ENCODE measurements at regions not wholly inside any gene's neighbourhood (a gene's known extent, or its start where the extent isn't known, plus 50 kb on each side); places are given as distances from the start of the nearest gene placed in this dataset.

GRCh38 chr10:27449571-27449970 is 54.5 kb upstream of the RAB18 start:
- DNase-seq (ENCODE audit: low read depth, low spot score) = no peak
- Histone ChIP-seq H3K79me2 (ENCODE audit: control insufficient read depth, insufficient read depth, low read length) (no peaks in the 10 kb centered on the region), H3K9ac (replicated peaks; ENCODE audit: extremely low read depth, insufficient read depth, low read length) (no peak overlapping the region), H4K20me1 (replicated peaks; ENCODE audit: control insufficient read depth, extremely low read depth, insufficient read depth, low read length) (no peaks in the 10 kb centered on the region), H3K4me3 (replicated peaks in 1 of 3; ENCODE audit: insufficient read depth in 1 of 3, low read depth in 1 of 3, low read length in 3 of 3) (no peak overlapping the region), H3K4me2 (ENCODE audit: insufficient read depth, low read length) (no peak overlapping the region), H3K27me3 (ENCODE audit: control insufficient read depth in 2 of 2, insufficient read depth in 2 of 2, low read length in 2 of 2) (no peaks in the 10 kb centered on the region), H3K9me3 (replicated peaks; ENCODE audit: control insufficient read depth, insufficient read depth, low read length) (no peaks in the 10 kb centered on the region), H3K4me1 (ENCODE audit: control insufficient read depth, extremely low read depth, insufficient read depth, low read length) (no peaks in the 10 kb centered on the region), H3K36me3 (ENCODE audit: control insufficient read depth in 2 of 2, extremely low read depth in 1 of 2, insufficient read depth in 2 of 2, low read length in 2 of 2) (no peaks in the 10 kb centered on the region), H3K27ac (ENCODE audit: insufficient read depth, low read depth, low read length) (no peak overlapping the region), H2AFZ (ENCODE audit: low read depth, low read length) (no peak overlapping the region), H3K9me1 (replicated peaks; ENCODE audit: control insufficient read depth, extremely low read depth, insufficient read depth, low read length) (no peaks in the 10 kb centered on the region)
- POLR2A ChIA-PET = no interaction called here
- BruUV-seq (replicated peaks) = no TSS peak
- CTCF ChIA-PET = interaction anchor here (1.1 kb wide), 1 partner anchor 15 kb away, joined by 3 read pairs; no protein-coding TSS in a partner anchor
- intact Hi-C loops (cut with micrococcal nuclease) = no loop called here
- FAIRE-seq = no peak
- dilution Hi-C loops (cut with MboI; ENCODE audit: extremely low pct_ligation_motif_present, low sequenced_read_pairs) = no loop called here
- no peak for TF ChIP-seq FOS (IDR thresholded peaks at IDR 0.05; ENCODE audit: borderline replicate concordance, insufficient read depth, low read length)
- no peak for TF ChIP-seq POLR2AphosphoS5 (IDR thresholded peaks at IDR 0.05; ENCODE audit: insufficient read depth, low read depth, low read length)
- no peak for TF ChIP-seq POLR2A (IDR thresholded peaks at IDR 0.05; ENCODE audit: low read depth, low read length)
- TF ChIP-seq JUN (IDR thresholded peaks at IDR 0.05; ENCODE audit: borderline replicate concordance, insufficient read depth, insufficient read length, low read depth) = no peak
- TF ChIP-seq GATA2 (IDR thresholded peaks at IDR 0.05; ENCODE audit: insufficient read depth, insufficient read length, low read depth, low read length) = no peak
- TF ChIP-seq MYC (IDR thresholded peaks at IDR 0.05; ENCODE audit: low read depth, low read length) = no peak
- no peak for TF ChIP-seq MAX (IDR thresholded peaks at IDR 0.05; ENCODE audit: insufficient read depth, insufficient read length)
- no peak for TF ChIP-seq CTCF (IDR thresholded peaks at IDR 0.05; ENCODE audit: extremely low read depth in 1 of 2, insufficient read depth in 1 of 2, low read depth in 1 of 2, low read length in 2 of 2)
- no peak for TF ChIP-seq EZH2 (IDR thresholded peaks at IDR 0.05; ENCODE audit: borderline replicate concordance, low read depth, low read length, severe bottlenecking)
